ENCODE measurements at regions not wholly inside any gene's neighbourhood (a gene's known extent, or its start where the extent isn't known, plus 50 kb on each side); places are given as distances from the start of the nearest gene placed in this dataset.
"Not testable (repeated sequence)": the region's sequence is repeated elsewhere in the genome, so short reads cannot be mapped to it uniquely, and the experiment has no call there.

- DNase-seq: no peak
Observed at GRCh38 chrY:7805624-7806023, 894.1 kb upstream of the AMELY start.

GRCh38 chrY:7803737-7804136 is 892.2 kb upstream of the AMELY start:
- DNase-seq: no peak

GRCh38 chrY:7796128-7796527 is 884.6 kb upstream of the AMELY start:
- DNase-seq: no peak

- no peak for DNase-seq
Observed at GRCh38 chrY:7794441-7794840, 882.9 kb upstream of the AMELY start.

GRCh38 chrY:7793989-7794388 is 882.4 kb upstream of the AMELY start:
- no peak for DNase-seq

- no peak for DNase-seq
Observed at GRCh38 chrY:7792431-7792830, 880.9 kb upstream of the AMELY start.

- DNase-seq: no peak
Observed at GRCh38 chrY:7781501-7781900, 869.9 kb upstream of the AMELY start.

- not testable (repeated sequence) for DNase-seq
Observed at GRCh38 chrY:7775436-7775835, 863.9 kb upstream of the AMELY start.

- no peak for DNase-seq
Observed at GRCh38 chrY:7771771-7772170, 860.2 kb upstream of the AMELY start.

- DNase-seq: no peak
Observed at GRCh38 chrY:7769790-7770375, 858.3 kb upstream of the AMELY start.

- no peak for DNase-seq
Observed at GRCh38 chrY:7768901-7769300, 857.3 kb upstream of the AMELY start.

GRCh38 chrY:7753711-7754110 is 842.2 kb upstream of the AMELY start:
- no peak for DNase-seq

- no peak for DNase-seq
Observed at GRCh38 chrY:7746781-7747180, 835.2 kb upstream of the AMELY start.

GRCh38 chrY:7745581-7745901 is 834.0 kb upstream of the AMELY start:
- DNase-seq: no peak

GRCh38 chrY:7744691-7745580 is 833.4 kb upstream of the AMELY start:
- DNase-seq: no peak

GRCh38 chrY:7736847-7737365 is 825.4 kb upstream of the AMELY start:
- DNase-seq: no peak

- DNase-seq: no peak
Observed at GRCh38 chrY:7731651-7732050, 820.1 kb upstream of the AMELY start.

- DNase-seq: no peak
Observed at GRCh38 chrY:7730664-7731063, 819.1 kb upstream of the AMELY start.

- DNase-seq: no peak
Observed at GRCh38 chrY:7730071-7730470, 818.5 kb upstream of the AMELY start.

- no peak for DNase-seq
Observed at GRCh38 chrY:7729318-7730011, 817.9 kb upstream of the AMELY start.

GRCh38 chrY:7728935-7729317 is 817.4 kb upstream of the AMELY start:
- no peak for DNase-seq

- no peak for DNase-seq
Observed at GRCh38 chrY:7725791-7726460, 814.4 kb upstream of the AMELY start.

All from right kidney (tissue), 1 donor.